OCI-LY7 (cell line): ENCODE measurements at regions not wholly inside any gene's neighbourhood (a gene's known extent, or its start where the extent isn't known, plus 50 kb on each side); places are given as distances from the start of the nearest gene placed in this dataset.

Experiments
- EZH2phosphoT487 ChIP-seq: fragments of 200-600 bp; sonication (generic); IDR thresholded peaks from 2 replicates; pipeline ENCODE4 v1.6.1; 2018; ENCODE audit warnings: low read depth, borderline replicate concordance, mild to moderate bottlenecking, mixed run types, antibody characterized with exemption, low read length, moderate library complexity, mixed read lengths
- TF ChIP-seq, protein P1 (sequence below): fragments of 200-600 bp; sonication (generic); conservative IDR thresholded peaks from 2 replicates; pipeline ENCODE4 v1.5.1; 2014; ENCODE audit warnings: mild to moderate bottlenecking, antibody characterized with exemption, low read length, moderate library complexity, mixed read lengths

DNA sequence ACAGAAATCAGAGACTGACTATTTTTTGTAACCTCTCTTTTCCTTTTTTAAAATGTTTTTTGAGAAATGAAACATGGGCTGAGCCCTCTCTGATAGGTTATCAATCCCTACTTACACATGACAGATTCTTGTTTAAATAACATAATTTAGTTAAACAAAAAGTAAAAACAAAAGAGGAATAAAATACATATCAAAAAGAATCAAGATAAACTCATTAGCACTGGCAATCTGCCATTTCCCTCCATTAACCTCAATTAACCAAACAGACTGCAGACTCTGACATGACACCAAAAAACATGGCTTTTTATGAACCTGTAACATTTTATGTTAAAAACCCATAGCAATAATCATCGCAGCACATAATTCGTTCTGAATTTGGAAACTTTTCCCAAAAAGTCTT is 284.4 kb upstream of the MTNR1B start:
- TF ChIP-seq, protein P1, sequence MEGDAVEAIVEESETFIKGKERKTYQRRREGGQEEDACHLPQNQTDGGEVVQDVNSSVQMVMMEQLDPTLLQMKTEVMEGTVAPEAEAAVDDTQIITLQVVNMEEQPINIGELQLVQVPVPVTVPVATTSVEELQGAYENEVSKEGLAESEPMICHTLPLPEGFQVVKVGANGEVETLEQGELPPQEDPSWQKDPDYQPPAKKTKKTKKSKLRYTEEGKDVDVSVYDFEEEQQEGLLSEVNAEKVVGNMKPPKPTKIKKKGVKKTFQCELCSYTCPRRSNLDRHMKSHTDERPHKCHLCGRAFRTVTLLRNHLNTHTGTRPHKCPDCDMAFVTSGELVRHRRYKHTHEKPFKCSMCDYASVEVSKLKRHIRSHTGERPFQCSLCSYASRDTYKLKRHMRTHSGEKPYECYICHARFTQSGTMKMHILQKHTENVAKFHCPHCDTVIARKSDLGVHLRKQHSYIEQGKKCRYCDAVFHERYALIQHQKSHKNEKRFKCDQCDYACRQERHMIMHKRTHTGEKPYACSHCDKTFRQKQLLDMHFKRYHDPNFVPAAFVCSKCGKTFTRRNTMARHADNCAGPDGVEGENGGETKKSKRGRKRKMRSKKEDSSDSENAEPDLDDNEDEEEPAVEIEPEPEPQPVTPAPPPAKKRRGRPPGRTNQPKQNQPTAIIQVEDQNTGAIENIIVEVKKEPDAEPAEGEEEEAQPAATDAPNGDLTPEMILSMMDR, result no peak
- no peak for TF ChIP-seq EZH2phosphoT487
